Ovary (tissue), 7 donors: ENCODE measurements at regions not wholly inside any gene's neighbourhood (a gene's known extent, or its start where the extent isn't known, plus 50 kb on each side); places are given as distances from the start of the nearest gene placed in this dataset.

Experiments used
- DNase-seq, 5 donors: peaks; one replicate each; pipeline ENCODE4 v3.0.0-alpha.2; 2019 to 2020
- H3K27ac ChIP-seq, 2 donors: fragments of 200-600 bp; one replicate each; pipeline versions ENCODE4 v1.5.1 to v1.8.0; 2019 to 2022
- H3K27me3 ChIP-seq: fragments of 200-600 bp; one replicate; pipeline ENCODE4 v1.8.0; 2022
- H3K36me3 ChIP-seq: fragments of 200-600 bp; sonication (generic); one replicate; pipeline ENCODE4 v1.5.1; 2019
- H3K4me1 ChIP-seq: one replicate; pipeline ENCODE4 v1.8.1; 2013; ENCODE audit warnings: mild to moderate bottlenecking, moderate library complexity; ENCODE audit not compliant: insufficient read depth
- H3K4me3 ChIP-seq: fragments of 200-600 bp; sonication (generic); one replicate; pipeline ENCODE4 v1.5.1; 2017
- H3K9me3 ChIP-seq, 2 donors: fragments of 200-600 bp in 1 of 2; sonication (generic) in 1 of 2; one replicate each; pipeline versions ENCODE4 v1.5.1 to v1.8.1; 2013 to 2019; ENCODE audit warnings: mild to moderate bottlenecking in 1 of 2, moderate library complexity in 1 of 2
- CTCF ChIP-seq, 3 donors: fragments of 450-650 bp in 2 of 3; fragments of 200-600 bp in 1 of 3; IDR thresholded peaks; one replicate each; pipeline versions ENCODE4 v1.5.1 to v1.8.0; 2016 to 2022; ENCODE audit warnings: antibody characterized with exemption in 3 of 3, mild to moderate bottlenecking in 1 of 3
- EP300 ChIP-seq: sonication (generic); formaldehyde crosslinking; IDR thresholded peaks from one replicate; pipeline ENCODE4 v1.6.1; 2017; ENCODE audit warnings: antibody characterized with exemption
- POLR2A ChIP-seq: fragments of 450-650 bp; IDR thresholded peaks from one replicate; pipeline ENCODE4 v1.6.1; 2017; ENCODE audit warnings: antibody characterized with exemption, mild to moderate bottlenecking, moderate library complexity
- WGBS, 3 donors: extraction: QIAGEN DNeasy Blood & Tissue Kit in 1 of 3; methylation state at CpG; one replicate each; pipeline versions ENCODE4 v1.1.5 to v1.1.7; 2013 to 2017; 5-methylcytosine and 5-hydroxymethylcytosine counted together
- intact Hi-C, 4 donors: fragments of 100-400 bp; cut with DNase I; formaldehyde crosslinking; loops; one replicate each; pipeline versions ENCODE4 v1.11.0 to v1.15.1; 2022 to 2023
- donor health status: DM: no; HTN: no; CAD: no; lungs with moderate emphysema.
- donor health status: DM: no; HTN: no; CAD: no.
- donor health status: Bipolar disorder and iron deficiency.
- donor health status: DM: no; HTN: no; CAD: no.
- donor health status: DM: yes; HTN: yes; CAD: no.

- TF ChIP-seq EP300 (no peak), CTCF (IDR thresholded peaks at IDR 0.05) (no peak), POLR2A (no peak)
- H3K9me3 ChIP-seq: no peaks in the 10 kb centered on the region
Measured at GRCh38 chr2:17231394-17231965, 286.8 kb downstream of the RAD51AP2 start.

GRCh38 chr2:17229414-17229813 lies 288.8 kb downstream of the RAD51AP2 start:
- Histone ChIP-seq H3K9me3 (no peaks in the 10 kb centered on the region), H3K27ac (no peak overlapping the region), H3K27me3 (no peaks in the 10 kb centered on the region), H3K4me3 (no peak overlapping the region), H3K36me3 (no peaks in the 10 kb centered on the region), H3K4me1 (no peaks in the 10 kb centered on the region)
- DNase-seq: no peak
- WGBS, 3 donors: 60 to 82% (median 79%) methylated on average over 1 of the region's 1 CpG
- intact Hi-C loops: no loop called here
- TF ChIP-seq EP300: no peak
- no peak for TF ChIP-seq POLR2A
- no peak for TF ChIP-seq CTCF (IDR thresholded peaks at IDR 0.05)

More at GRCh38 chr2:17231394-17231965, 286.8 kb downstream of the RAD51AP2 start:
- DNase-seq: no peak
- Histone ChIP-seq H3K4me1 (no peaks in the 10 kb centered on the region), H3K27me3 (no peaks in the 10 kb centered on the region), H3K36me3 (no peaks in the 10 kb centered on the region), H3K27ac (no peak overlapping the region), H3K4me3 (no peak overlapping the region)
- intact Hi-C loops: no loop called here
- 75 to 89% (median 82%) methylated on average over 5 of the region's 5 CpGs for WGBS, 3 donors

- no peak overlapping the region for H3K27ac ChIP-seq
- no peaks in the 10 kb centered on the region for H3K36me3 ChIP-seq
- no peaks in the 10 kb centered on the region for H3K9me3 ChIP-seq
- no peak for DNase-seq
- no peak overlapping the region for H3K4me3 ChIP-seq
- no peaks in the 10 kb centered on the region for H3K4me1 ChIP-seq
- intact Hi-C loops: no loop called here
- 82 to 93% (median 92%) methylated on average over 6 of the region's 6 CpGs for WGBS, 3 donors
- H3K27me3 ChIP-seq: no peaks in the 10 kb centered on the region
- TF ChIP-seq EP300: no peak
- TF ChIP-seq POLR2A: no peak
- no peak for TF ChIP-seq CTCF (IDR thresholded peaks at IDR 0.05)
Measured at GRCh38 chr2:17228461-17228860, 289.8 kb downstream of the RAD51AP2 start.

GRCh38 chr2:17227856-17228255 lies 290.4 kb downstream of the RAD51AP2 start:
- Histone ChIP-seq H3K4me3 (no peak overlapping the region), H3K4me1 (no peaks in the 10 kb centered on the region), H3K9me3 (no peaks in the 10 kb centered on the region), H3K27ac (no peak overlapping the region), H3K27me3 (no peaks in the 10 kb centered on the region), H3K36me3 (no peaks in the 10 kb centered on the region)
- TF ChIP-seq CTCF (IDR thresholded peaks at IDR 0.05) (no peak), EP300 (no peak), POLR2A (no peak)
- 81 to 87% (median 84%) methylated on average over 5 of the region's 5 CpGs for WGBS, 3 donors
- no peak for DNase-seq
- intact Hi-C loops: no loop called here
